PC-3 (cell line): ENCODE measurements at regions not wholly inside any gene's neighbourhood (a gene's known extent, or its start where the extent isn't known, plus 50 kb on each side); places are given as distances from the start of the nearest gene placed in this dataset.

Experiments
- EZH2 ChIP-seq: fragments of 300-600 bp; sonication (generic); IDR thresholded peaks from one replicate; pipeline ENCODE4 v1.6.1; 2017; ENCODE audit warnings: antibody characterized with exemption, mild to moderate bottlenecking, low read length; ENCODE audit not compliant: unreplicated experiment
- TF ChIP-seq, protein P1 (sequence below): fragments of 300-600 bp; sonication (generic); conservative IDR thresholded peaks from 2 replicates; pipeline ENCODE4 v1.5.1; 2017; ENCODE audit warnings: antibody characterized with exemption, low read depth, mild to moderate bottlenecking, low read length

DNA sequence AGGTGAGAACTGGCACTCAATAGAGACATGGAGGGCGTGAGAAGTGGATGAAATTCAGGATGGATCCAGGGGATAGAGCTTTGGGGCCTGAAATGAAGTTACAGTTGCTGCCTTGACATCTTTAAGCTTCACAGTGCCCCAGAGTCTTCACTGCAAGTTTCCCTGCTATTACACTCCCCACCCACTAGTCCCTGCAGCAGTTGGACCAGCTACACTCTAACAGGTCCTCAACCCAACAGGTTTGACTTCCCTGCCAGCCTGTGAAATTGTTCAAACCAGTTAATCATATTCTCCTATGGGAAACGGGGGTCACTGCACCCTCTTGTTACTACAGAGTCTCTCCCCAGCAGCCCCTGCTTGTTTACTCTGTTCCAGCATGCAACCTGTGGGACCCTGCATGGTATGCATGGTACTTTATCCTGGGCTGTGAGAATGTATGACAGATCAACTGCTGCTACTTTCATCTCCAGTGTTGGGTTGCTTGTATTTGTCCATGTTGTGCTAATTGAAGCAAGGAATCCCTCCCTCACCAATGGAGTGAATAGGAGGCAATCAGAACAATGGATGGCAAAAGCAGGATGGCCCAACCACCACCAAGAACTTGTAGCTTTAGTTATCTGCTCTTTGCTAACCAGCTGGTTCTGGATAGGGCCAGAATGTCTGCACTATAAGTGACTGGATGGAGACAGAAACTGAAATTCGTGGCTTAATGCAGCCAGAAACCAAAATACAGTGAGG, 314.2 kb downstream of the OLFM4 start:
- no peak for TF ChIP-seq EZH2
- TF ChIP-seq, protein P1, sequence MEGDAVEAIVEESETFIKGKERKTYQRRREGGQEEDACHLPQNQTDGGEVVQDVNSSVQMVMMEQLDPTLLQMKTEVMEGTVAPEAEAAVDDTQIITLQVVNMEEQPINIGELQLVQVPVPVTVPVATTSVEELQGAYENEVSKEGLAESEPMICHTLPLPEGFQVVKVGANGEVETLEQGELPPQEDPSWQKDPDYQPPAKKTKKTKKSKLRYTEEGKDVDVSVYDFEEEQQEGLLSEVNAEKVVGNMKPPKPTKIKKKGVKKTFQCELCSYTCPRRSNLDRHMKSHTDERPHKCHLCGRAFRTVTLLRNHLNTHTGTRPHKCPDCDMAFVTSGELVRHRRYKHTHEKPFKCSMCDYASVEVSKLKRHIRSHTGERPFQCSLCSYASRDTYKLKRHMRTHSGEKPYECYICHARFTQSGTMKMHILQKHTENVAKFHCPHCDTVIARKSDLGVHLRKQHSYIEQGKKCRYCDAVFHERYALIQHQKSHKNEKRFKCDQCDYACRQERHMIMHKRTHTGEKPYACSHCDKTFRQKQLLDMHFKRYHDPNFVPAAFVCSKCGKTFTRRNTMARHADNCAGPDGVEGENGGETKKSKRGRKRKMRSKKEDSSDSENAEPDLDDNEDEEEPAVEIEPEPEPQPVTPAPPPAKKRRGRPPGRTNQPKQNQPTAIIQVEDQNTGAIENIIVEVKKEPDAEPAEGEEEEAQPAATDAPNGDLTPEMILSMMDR: no peak
